A549 (cell line): ENCODE measurements at regions not wholly inside any gene's neighbourhood (a gene's known extent, or its start where the extent isn't known, plus 50 kb on each side); places are given as distances from the start of the nearest gene placed in this dataset.

Experiments
- NR3C1 ChIP-seq: fragments of >200 bp; sonication (Bioruptor Twin); formaldehyde crosslinking; IDR thresholded peaks from 3 replicates; pipeline ENCODE4 v1.6.1; 2017
- RCOR1 ChIP-seq: fragments of 150-350 bp; IDR thresholded peaks from 2 replicates; pipeline ENCODE4 v1.6.1; 2014; ENCODE audit warnings: antibody characterized with exemption, low read length, low read depth
- RFX5 ChIP-seq: fragments of 450-650 bp; IDR thresholded peaks from 2 replicates; pipeline ENCODE4 v1.7.1; 2014; ENCODE audit warnings: antibody characterized with exemption, mild to moderate bottlenecking, moderate library complexity
- TF ChIP-seq, protein P1 (sequence below): fragments of >200 bp; sonication (Bioruptor Twin); formaldehyde crosslinking; IDR thresholded peaks from 3 replicates; pipeline ENCODE4 v1.5.1; 2016

DNA sequence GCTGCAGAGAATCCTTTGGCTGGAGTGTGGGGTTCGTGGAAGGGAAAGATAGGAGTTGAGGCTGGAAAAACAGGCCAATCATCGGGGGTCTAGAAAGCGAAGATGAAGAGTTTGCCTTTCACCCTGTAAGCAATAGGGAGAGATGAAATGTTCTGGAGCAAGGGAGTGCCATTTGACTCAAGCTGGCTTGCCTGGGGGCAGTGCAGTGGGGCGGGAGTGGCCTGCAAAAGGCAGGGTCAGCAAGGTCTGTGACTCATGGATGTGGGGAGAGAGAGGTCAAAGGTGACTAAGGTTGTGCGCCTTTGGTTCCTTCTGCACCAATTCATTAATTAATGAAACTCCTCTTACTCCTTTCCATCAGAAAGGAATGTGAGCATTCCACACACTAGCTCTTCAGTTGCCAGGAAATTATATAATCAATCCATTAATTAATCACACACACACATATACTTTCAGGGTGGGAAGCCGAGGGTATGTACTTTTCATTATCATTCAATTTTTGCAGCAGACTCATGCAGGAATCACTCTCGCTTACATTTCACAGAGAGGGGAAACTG lies 227.6 kb downstream of the MYCN start:
- no peak for TF ChIP-seq RFX5
- TF ChIP-seq, protein P1, sequence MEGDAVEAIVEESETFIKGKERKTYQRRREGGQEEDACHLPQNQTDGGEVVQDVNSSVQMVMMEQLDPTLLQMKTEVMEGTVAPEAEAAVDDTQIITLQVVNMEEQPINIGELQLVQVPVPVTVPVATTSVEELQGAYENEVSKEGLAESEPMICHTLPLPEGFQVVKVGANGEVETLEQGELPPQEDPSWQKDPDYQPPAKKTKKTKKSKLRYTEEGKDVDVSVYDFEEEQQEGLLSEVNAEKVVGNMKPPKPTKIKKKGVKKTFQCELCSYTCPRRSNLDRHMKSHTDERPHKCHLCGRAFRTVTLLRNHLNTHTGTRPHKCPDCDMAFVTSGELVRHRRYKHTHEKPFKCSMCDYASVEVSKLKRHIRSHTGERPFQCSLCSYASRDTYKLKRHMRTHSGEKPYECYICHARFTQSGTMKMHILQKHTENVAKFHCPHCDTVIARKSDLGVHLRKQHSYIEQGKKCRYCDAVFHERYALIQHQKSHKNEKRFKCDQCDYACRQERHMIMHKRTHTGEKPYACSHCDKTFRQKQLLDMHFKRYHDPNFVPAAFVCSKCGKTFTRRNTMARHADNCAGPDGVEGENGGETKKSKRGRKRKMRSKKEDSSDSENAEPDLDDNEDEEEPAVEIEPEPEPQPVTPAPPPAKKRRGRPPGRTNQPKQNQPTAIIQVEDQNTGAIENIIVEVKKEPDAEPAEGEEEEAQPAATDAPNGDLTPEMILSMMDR, result no peak
- no peak for TF ChIP-seq NR3C1
- no peak for TF ChIP-seq RCOR1
